Spinal cord (tissue), 9 donors: ENCODE measurements at regions not wholly inside any gene's neighbourhood (a gene's known extent, or its start where the extent isn't known, plus 50 kb on each side); places are given as distances from the start of the nearest gene placed in this dataset.

Source experiments
- DNase-seq, 6 donors: peaks; one replicate each; pipeline versions ENCODE4 v3.0.0 to v3.0.0-alpha.2; 2013 to 2015; ENCODE audit warnings: low spot score in 6 of 6, low read depth in 4 of 6
- H3K27ac ChIP-seq: one replicate; pipeline ENCODE4 v1.5.1; 2013; ENCODE audit warnings: low read depth, low read length, control low read depth
- H3K27me3 ChIP-seq: one replicate; pipeline ENCODE4 v1.6.1; 2013; ENCODE audit warnings: low read length; ENCODE audit not compliant: control insufficient read depth, insufficient read depth
- H3K36me3 ChIP-seq: one replicate; pipeline ENCODE4 v1.6.1; 2013; ENCODE audit warnings: low read length; ENCODE audit not compliant: control insufficient read depth, insufficient read depth
- H3K4me1 ChIP-seq: one replicate; pipeline ENCODE4 v1.6.1; 2013; ENCODE audit warnings: low read length; ENCODE audit not compliant: control insufficient read depth, insufficient read depth
- H3K4me3 ChIP-seq: one replicate; pipeline ENCODE4 v1.5.1; 2013; ENCODE audit warnings: low read depth, low read length, control low read depth
- H3K9me3 ChIP-seq: one replicate; pipeline ENCODE4 v1.6.1; 2013; ENCODE audit warnings: low read length; ENCODE audit not compliant: control insufficient read depth, insufficient read depth
- WGBS: methylation state at CpG from one replicate; pipeline ENCODE4 v1.1.5; 2013; ENCODE audit warnings: missing lambda C conversion rate; ENCODE audit not compliant: insufficient coverage; 5-methylcytosine and 5-hydroxymethylcytosine counted together
- donor health status: healthy.

- H3K4me3 ChIP-seq: no peak overlapping the region
- no CpG with 5 or more reads among the region's 1 CpG for WGBS
Observed at GRCh38 chr12:65517656-65518210, 239.2 kb downstream of the MSRB3 start.

GRCh38 chr12:65518771-65519170 lies 240.3 kb downstream of the MSRB3 start:
- H3K9me3 ChIP-seq: no peaks in the 10 kb centered on the region
- H3K27me3 ChIP-seq: no peaks in the 10 kb centered on the region
- H3K4me3 ChIP-seq: no peak overlapping the region
- no peak for DNase-seq
- H3K36me3 ChIP-seq: no peaks in the 10 kb centered on the region
- no peak overlapping the region for H3K27ac ChIP-seq
- no peaks in the 10 kb centered on the region for H3K4me1 ChIP-seq

More at GRCh38 chr12:65517656-65518210, 239.2 kb downstream of the MSRB3 start:
- Histone ChIP-seq H3K27ac (no peak overlapping the region), H3K27me3 (peaks cover 3% of the 10 kb centered on the region), H3K4me1 (no peaks in the 10 kb centered on the region), H3K36me3 (no peaks in the 10 kb centered on the region), H3K9me3 (no peaks in the 10 kb centered on the region)
- DNase-seq: peak in 1 of 6 donors; percentile 46

- Histone ChIP-seq H3K27me3 (no peaks in the 10 kb centered on the region), H3K4me1 (no peaks in the 10 kb centered on the region), H3K4me3 (no peak overlapping the region), H3K9me3 (no peaks in the 10 kb centered on the region), H3K36me3 (no peaks in the 10 kb centered on the region), H3K27ac (no peak overlapping the region)
- no peak for DNase-seq
- 94% methylated on average over 1 of the region's 1 CpG for WGBS
Observed at GRCh38 chr12:65520658-65521057, 242.2 kb downstream of the MSRB3 start.

GRCh38 chr12:65522956-65523860 lies 244.7 kb downstream of the MSRB3 start:
- no peaks in the 10 kb centered on the region for H3K36me3 ChIP-seq
- 89% methylated on average over 8 of the region's 12 CpGs for WGBS
- no peaks in the 10 kb centered on the region for H3K4me1 ChIP-seq
- DNase-seq: no peak
- no peaks in the 10 kb centered on the region for H3K27me3 ChIP-seq
- no peak overlapping the region for H3K27ac ChIP-seq
- H3K4me3 ChIP-seq: no peak overlapping the region
- no peaks in the 10 kb centered on the region for H3K9me3 ChIP-seq

GRCh38 chr12:65524666-65525065 lies 246.2 kb downstream of the MSRB3 start:
- H3K27ac ChIP-seq: no peak overlapping the region
- no peaks in the 10 kb centered on the region for H3K4me1 ChIP-seq
- DNase-seq: no peak
- H3K36me3 ChIP-seq: no peaks in the 10 kb centered on the region
- H3K27me3 ChIP-seq: no peaks in the 10 kb centered on the region
- H3K9me3 ChIP-seq: no peaks in the 10 kb centered on the region
- H3K4me3 ChIP-seq: no peak overlapping the region
- 100% methylated on average over 1 of the region's 2 CpGs for WGBS

- Histone ChIP-seq H3K4me3 (no peak overlapping the region), H3K27me3 (no peaks in the 10 kb centered on the region), H3K4me1 (no peaks in the 10 kb centered on the region), H3K36me3 (no peaks in the 10 kb centered on the region), H3K27ac (no peak overlapping the region), H3K9me3 (no peaks in the 10 kb centered on the region)
- WGBS: 100% methylated on average over 1 of the region's 3 CpGs
- DNase-seq: no peak
Observed at GRCh38 chr12:65525491-65526141, 247.1 kb downstream of the MSRB3 start.

- Histone ChIP-seq H3K36me3 (no peaks in the 10 kb centered on the region), H3K4me1 (no peaks in the 10 kb centered on the region), H3K27ac (no peak overlapping the region), H3K27me3 (no peaks in the 10 kb centered on the region), H3K4me3 (no peak overlapping the region), H3K9me3 (no peaks in the 10 kb centered on the region)
- no peak for DNase-seq
- WGBS: 78% methylated on average over 2 of the region's 2 CpGs
Observed at GRCh38 chr12:65526311-65526710, 247.8 kb downstream of the MSRB3 start.

- no peak for DNase-seq
- H3K4me3 ChIP-seq: no peak overlapping the region
- no peaks in the 10 kb centered on the region for H3K36me3 ChIP-seq
- peaks cover 6% of the 10 kb centered on the region for H3K4me1 ChIP-seq
- H3K27me3 ChIP-seq: no peaks in the 10 kb centered on the region
- WGBS: 100% methylated on average over 1 of the region's 3 CpGs
- H3K9me3 ChIP-seq: no peaks in the 10 kb centered on the region
- H3K27ac ChIP-seq: no peak overlapping the region
Observed at GRCh38 chr12:65528127-65528526, 249.6 kb downstream of the MSRB3 start.

GRCh38 chr12:65529106-65529505 lies 250.6 kb downstream of the MSRB3 start:
- H3K27me3 ChIP-seq: no peaks in the 10 kb centered on the region
- H3K4me3 ChIP-seq: no peak overlapping the region
- H3K4me1 ChIP-seq: peaks cover 11% of the 10 kb centered on the region
- WGBS: no CpG with 5 or more reads among the region's 2 CpGs
- no peaks in the 10 kb centered on the region for H3K9me3 ChIP-seq
- H3K27ac ChIP-seq: no peak overlapping the region
- DNase-seq: no peak
- H3K36me3 ChIP-seq: no peaks in the 10 kb centered on the region
